Dendritic cell treated with granulocyte-macrophage colony-stimulating factor and Interleukin-4, amounts not matched to agents 40 ng/mL and 50 ng/mL, for 4 days (primary cell): ENCODE measurements at regions not wholly inside any gene's neighbourhood (a gene's known extent, or its start where the extent isn't known, plus 50 kb on each side); places are given as distances from the start of the nearest gene placed in this dataset.

Experiments
- H3K27ac Mint-ChIP-seq: one replicate; pipeline ENCODE4 v1.8.0; 2022; ENCODE audit warnings: mild to moderate bottlenecking, mixed read lengths
- H3K27me3 Mint-ChIP-seq: one replicate; pipeline ENCODE4 v1.8.0; 2022; ENCODE audit warnings: mild to moderate bottlenecking, mixed read lengths
- H3K36me3 Mint-ChIP-seq: one replicate; pipeline ENCODE4 v1.8.0; 2022; ENCODE audit warnings: low read depth, mixed read lengths
- H3K4me1 Mint-ChIP-seq: one replicate; pipeline ENCODE4 v1.8.0; 2022; ENCODE audit warnings: low read depth, mixed read lengths
- H3K4me3 Mint-ChIP-seq: one replicate; pipeline ENCODE4 v1.8.0; 2022; ENCODE audit warnings: mild to moderate bottlenecking, moderate library complexity, mixed read lengths
- H3K9me3 Mint-ChIP-seq: one replicate; pipeline ENCODE4 v1.8.0; 2022; ENCODE audit warnings: mixed read lengths
- intact Hi-C: fragments of 100-400 bp; cut with micrococcal nuclease; formaldehyde crosslinking; loops from one replicate; pipeline ENCODE4 v1.15.0; 2022

DNA sequence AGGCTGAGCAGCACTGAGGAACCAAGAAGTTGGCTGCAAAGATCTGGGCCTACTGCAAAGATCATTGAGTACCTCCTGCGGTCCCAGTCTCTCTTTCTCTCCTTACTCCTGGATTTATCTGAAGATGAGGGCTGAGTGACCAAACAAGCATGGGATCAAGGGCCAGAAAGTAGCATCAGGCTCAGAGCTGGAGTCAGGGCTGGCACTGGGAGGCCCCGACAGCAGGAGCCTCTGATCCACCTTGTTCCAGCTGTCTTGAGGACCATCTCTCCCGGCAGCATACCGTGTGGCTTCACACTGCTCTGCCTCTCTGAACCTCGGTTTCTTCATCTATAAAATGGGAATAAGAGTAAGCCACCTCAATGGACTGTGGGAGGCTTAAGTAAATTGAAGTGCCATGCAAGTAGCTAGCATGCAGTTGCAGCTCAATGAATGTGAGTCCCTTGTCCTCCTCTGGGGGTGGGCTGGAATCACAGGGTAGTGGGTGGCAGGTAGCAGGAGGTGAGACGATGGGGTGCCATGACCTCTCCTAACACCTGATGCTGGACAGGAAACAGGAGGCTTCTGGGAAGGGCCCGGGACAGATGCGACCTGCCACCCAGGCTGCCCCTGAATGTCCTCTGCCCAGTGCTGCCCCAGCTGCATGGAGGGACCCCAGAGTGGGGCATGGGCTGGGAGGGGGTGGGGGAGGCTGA is 52.5 kb upstream of the PRDM11 start:
- Mint-ChIP-seq H3K27ac (no peak overlapping the region), H3K9me3 (no peaks in the 10 kb centered on the region), H3K36me3 (no peaks in the 10 kb centered on the region), H3K27me3 (peaks cover 49% of the 10 kb centered on the region), H3K4me1 (peaks cover 23% of the 10 kb centered on the region), H3K4me3 (no peak overlapping the region)
- intact Hi-C loops = no loop called here

DNA sequence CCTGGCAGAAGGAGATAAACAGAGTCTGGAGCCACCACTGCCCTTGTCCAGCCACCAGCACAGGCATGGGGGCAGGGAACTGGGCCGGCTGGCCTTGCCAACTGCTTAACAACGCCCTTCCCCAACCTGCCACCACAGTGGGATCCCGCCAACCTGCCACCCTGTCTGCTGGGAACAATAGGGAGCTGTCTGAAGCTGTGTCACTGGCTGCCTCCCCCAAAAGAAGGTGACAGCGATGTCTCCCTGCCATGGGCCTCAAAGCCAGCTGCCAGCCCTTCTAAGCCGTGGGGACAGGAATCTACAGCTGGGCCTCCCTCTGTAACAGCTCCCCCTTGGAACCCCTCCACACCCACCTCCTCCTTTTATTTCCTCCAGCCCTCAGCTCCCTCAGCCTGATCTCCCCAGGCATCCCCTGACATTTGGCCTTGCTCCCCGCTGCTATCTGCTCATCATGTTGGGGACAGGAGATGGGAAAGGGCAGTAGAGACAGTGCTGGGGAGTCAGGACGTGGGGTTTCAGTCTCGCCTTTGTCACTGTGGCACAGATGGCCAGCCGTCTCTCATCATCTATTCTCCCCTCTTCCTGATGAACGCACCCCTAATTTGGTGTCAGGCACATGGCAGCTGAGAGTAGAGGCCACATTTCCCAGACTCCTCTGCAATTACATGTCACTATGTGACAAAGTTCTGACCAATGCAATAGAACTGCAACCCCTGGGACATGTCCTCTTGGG is 51.3 kb upstream of the PRDM11 start:
- Mint-ChIP-seq H3K4me1 (peaks cover 23% of the 10 kb centered on the region), H3K36me3 (no peaks in the 10 kb centered on the region), H3K4me3 (no peak overlapping the region), H3K27ac (no peak overlapping the region), H3K9me3 (no peaks in the 10 kb centered on the region), H3K27me3 (peaks cover 53% of the 10 kb centered on the region)
- intact Hi-C loops = no loop called here

DNA sequence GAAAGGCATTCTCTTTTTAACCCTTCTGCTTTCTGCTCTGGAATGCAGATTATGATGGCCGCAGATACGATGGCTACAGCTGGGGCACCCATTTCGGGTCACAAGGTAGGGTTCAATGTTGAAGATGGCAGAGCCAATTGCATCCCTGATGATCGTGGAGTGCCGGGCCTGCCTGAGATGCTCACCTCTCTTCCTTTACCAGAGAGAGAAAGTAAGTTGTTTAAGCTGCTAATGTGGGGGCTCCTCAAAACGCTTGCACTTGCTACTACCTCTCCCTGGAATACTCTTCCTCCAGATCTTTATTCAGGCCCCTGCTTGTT is 50.8 kb upstream of the PRDM11 start:
- peaks cover 54% of the 10 kb centered on the region for H3K27me3 Mint-ChIP-seq
- intact Hi-C loops = no loop called here
- peaks cover 28% of the 10 kb centered on the region for H3K4me1 Mint-ChIP-seq
- H3K4me3 Mint-ChIP-seq = no peak overlapping the region
- H3K27ac Mint-ChIP-seq = no peak overlapping the region
- no peaks in the 10 kb centered on the region for H3K9me3 Mint-ChIP-seq
- no peaks in the 10 kb centered on the region for H3K36me3 Mint-ChIP-seq

DNA sequence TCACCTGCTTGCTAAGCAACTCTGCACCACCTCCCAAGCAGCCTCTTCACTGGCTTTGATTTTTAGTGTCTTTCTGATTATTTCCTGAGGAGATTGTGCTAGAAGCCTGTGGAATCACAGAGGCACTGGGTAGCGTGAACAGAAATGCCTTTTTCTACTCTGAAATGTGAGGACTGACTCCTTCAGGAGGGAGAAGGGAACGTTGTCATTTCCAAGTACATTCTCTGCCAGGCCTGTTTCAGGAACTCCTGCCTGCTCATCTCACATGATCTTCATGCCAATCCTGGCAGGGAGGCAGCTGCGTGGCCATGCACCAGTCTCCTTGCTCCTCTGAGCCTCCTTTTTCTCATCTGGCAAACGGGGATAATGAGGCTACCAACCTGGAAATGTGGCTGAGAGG is 49.8 kb upstream of the PRDM11 start:
- no peaks in the 10 kb centered on the region for H3K36me3 Mint-ChIP-seq
- no peak overlapping the region for H3K4me3 Mint-ChIP-seq
- H3K9me3 Mint-ChIP-seq = no peaks in the 10 kb centered on the region
- peaks cover 52% of the 10 kb centered on the region for H3K27me3 Mint-ChIP-seq
- peaks cover 36% of the 10 kb centered on the region for H3K4me1 Mint-ChIP-seq
- intact Hi-C loops = no loop called here
- no peak overlapping the region for H3K27ac Mint-ChIP-seq
